Psoas muscle (tissue), 7 donors: ENCODE measurements at regions not wholly inside any gene's neighbourhood (a gene's known extent, or its start where the extent isn't known, plus 50 kb on each side); places are given as distances from the start of the nearest gene placed in this dataset.

Source experiments
- ATAC-seq, 4 donors: fragments of 200-7000 bp; cut with Tn5 transposase; one replicate each; pipeline ENCODE4 v1.9.1; 2020; ENCODE audit warnings: moderate library complexity in 3 of 4, mild to moderate bottlenecking in 2 of 4
- DNase-seq, 2 donors: peaks; one replicate each; pipeline ENCODE4 v3.0.0-alpha.2; 2020
- H3K27ac ChIP-seq: fragments of 200-600 bp; one replicate; pipeline ENCODE4 v1.8.0; 2022
- H3K27me3 ChIP-seq, 3 donors: fragments of 200-600 bp in 1 of 3; one replicate each; pipeline versions ENCODE4 v1.6.1 to v1.8.0; 2013 to 2022; ENCODE audit warnings: low read length in 2 of 3, mild to moderate bottlenecking in 2 of 3, moderate library complexity in 1 of 3; ENCODE audit not compliant: insufficient read depth in 3 of 3
- H3K36me3 ChIP-seq, 2 donors: fragments of 200-600 bp in 1 of 2; one replicate each; pipeline versions ENCODE4 v1.6.1 to v1.8.0; 2013 to 2022; ENCODE audit warnings: low read depth in 1 of 2, mild to moderate bottlenecking in 1 of 2, moderate library complexity in 1 of 2; ENCODE audit not compliant: insufficient read depth in 1 of 2
- H3K4me1 ChIP-seq: fragments of 200-600 bp; one replicate; pipeline ENCODE4 v1.8.0; 2022
- H3K4me3 ChIP-seq: fragments of 200-600 bp; one replicate; pipeline ENCODE4 v1.8.0; 2022; ENCODE audit warnings: mild to moderate bottlenecking
- H3K9me3 ChIP-seq: fragments of 200-600 bp; one replicate; pipeline ENCODE4 v1.8.0; 2022
- CTCF ChIP-seq: fragments of 200-600 bp; IDR thresholded peaks from one replicate; pipeline ENCODE4 v1.8.0; 2022; ENCODE audit warnings: antibody characterized with exemption
- WGBS, 3 donors: extraction: QIAGEN DNeasy Blood & Tissue Kit; methylation state at CpG; one replicate each; pipeline versions ENCODE4 v1.1.6 to v1.1.7; 2013; 5-methylcytosine and 5-hydroxymethylcytosine counted together
- intact Hi-C, 2 donors: fragments of 100-400 bp; cut with DNase I; formaldehyde crosslinking; loops; one replicate each; pipeline versions ENCODE4 v1.11.0 to v1.14.2; 2022
- donor health status: healthy with polysubstance abuse.
- donor health status: DM: no; HTN: no; CAD: no; lungs with moderate emphysema.
- donor health status: Bipolar disorder and iron deficiency.
- donor health status: healthy.
- donor health status: DM: yes; HTN: yes; CAD: no.
- donor health status: DM: no; HTN: no; CAD: no.
- donor health status: DM: yes; HTN: yes; CAD: no.

GRCh38 chr7:68025369-68025768 is 1028.7 kb downstream of the TYW1 start:
- DNase-seq (no peak), ATAC-seq (no peak)
- intact Hi-C loops: no loop called here
- no peak for TF ChIP-seq CTCF
- no peak overlapping the region for H3K4me3 ChIP-seq
- H3K27ac ChIP-seq: no peak overlapping the region
- H3K27me3 ChIP-seq: no peaks in the 10 kb centered on the region
- H3K36me3 ChIP-seq: no peaks in the 10 kb centered on the region
- no peaks in the 10 kb centered on the region for H3K9me3 ChIP-seq
- no peaks in the 10 kb centered on the region for H3K4me1 ChIP-seq

DNA sequence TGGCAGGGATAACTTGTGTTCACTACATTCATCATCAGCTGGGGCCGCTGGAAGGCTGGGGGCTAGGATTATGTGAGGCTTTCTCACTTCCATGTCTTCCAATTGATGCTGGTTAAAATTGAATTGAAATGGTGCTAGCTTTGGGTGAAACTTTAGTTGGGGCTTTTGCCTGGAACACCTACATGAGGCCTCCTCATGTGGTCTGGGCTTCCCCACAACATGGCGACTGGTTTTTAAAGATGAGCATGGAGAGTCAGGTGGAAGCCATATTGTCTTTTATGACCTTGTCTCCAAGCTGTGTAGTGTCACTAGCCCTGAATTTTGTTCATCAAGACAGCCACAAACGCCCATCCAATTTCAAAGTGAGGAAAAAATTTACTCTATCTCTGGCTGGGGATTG is 1033.9 kb downstream of the TYW1 start:
- intact Hi-C loops: no loop called here
- Histone ChIP-seq H3K4me3 (no peak overlapping the region), H3K27me3 (no peaks in the 10 kb centered on the region), H3K9me3 (no peaks in the 10 kb centered on the region), H3K36me3 (no peaks in the 10 kb centered on the region), H3K27ac (no peak overlapping the region), H3K4me1 (no peaks in the 10 kb centered on the region)
- ATAC-seq (no peak), DNase-seq (no peak)
- WGBS, 3 donors: 79 to 90% (median 87%) methylated on average over 3 of the region's 3 CpGs
- TF ChIP-seq CTCF: no peak

DNA sequence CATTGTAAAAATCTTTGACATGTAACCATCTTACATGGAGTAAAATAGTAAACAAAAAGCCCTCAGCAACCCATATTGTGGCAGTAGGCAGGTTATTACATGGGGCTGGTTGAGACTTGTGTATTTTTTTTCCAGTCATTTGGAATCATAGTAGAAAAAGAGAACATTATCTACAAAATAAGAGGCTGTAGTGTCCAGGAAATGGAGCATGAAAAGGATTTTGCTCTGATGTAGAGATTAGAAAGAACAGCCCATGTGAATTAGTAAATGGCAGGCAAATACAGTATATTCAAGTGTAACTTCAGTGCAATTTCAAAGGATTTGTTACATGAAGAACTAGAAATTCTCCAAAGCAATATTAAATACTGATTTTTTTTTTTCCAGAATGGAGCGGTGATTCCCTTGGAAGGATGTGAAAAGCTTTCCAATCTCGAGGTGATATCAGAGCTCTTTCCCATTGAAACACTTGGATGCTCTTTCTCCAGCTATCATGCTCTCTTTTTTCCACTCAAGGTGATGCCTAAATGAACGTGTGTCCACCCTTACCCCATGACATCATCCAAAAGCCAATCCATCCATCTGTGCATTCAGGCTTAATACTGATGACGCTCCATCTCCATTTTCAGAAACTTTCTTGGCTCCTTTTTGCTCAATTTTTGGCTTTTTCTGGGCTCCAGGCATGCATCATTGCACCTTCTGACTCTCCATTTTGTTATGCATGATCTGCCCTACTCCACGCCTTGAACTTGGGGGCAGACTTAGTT is 1034.7 kb downstream of the TYW1 start:
- H3K4me3 ChIP-seq: no peak overlapping the region
- H3K36me3 ChIP-seq: no peaks in the 10 kb centered on the region
- WGBS, 3 donors: 55 to 75% (median 65%) methylated on average over 5 of the region's 5 CpGs
- ATAC-seq (no peak), DNase-seq (no peak)
- no peak overlapping the region for H3K27ac ChIP-seq
- no peak for TF ChIP-seq CTCF
- no peaks in the 10 kb centered on the region for H3K4me1 ChIP-seq
- intact Hi-C loops: no loop called here
- no peaks in the 10 kb centered on the region for H3K9me3 ChIP-seq
- H3K27me3 ChIP-seq: no peaks in the 10 kb centered on the region

- no peak for TF ChIP-seq CTCF
- DNase-seq (no peak), ATAC-seq (no peak)
- no peaks in the 10 kb centered on the region for H3K36me3 ChIP-seq
- H3K9me3 ChIP-seq: no peaks in the 10 kb centered on the region
- intact Hi-C loops: no loop called here
- H3K4me3 ChIP-seq: no peak overlapping the region
- WGBS, 3 donors: 68 to 72% (median 70%) methylated on average over 4 of the region's 4 CpGs
- no peak overlapping the region for H3K27ac ChIP-seq
- no peaks in the 10 kb centered on the region for H3K4me1 ChIP-seq
- H3K27me3 ChIP-seq: no peaks in the 10 kb centered on the region
Measured at GRCh38 chr7:68038621-68039314, 1042.1 kb downstream of the TYW1 start.
